Neural progenitor cell (in vitro differentiated cells): ENCODE measurements at regions not wholly inside any gene's neighbourhood (a gene's known extent, or its start where the extent isn't known, plus 50 kb on each side); places are given as distances from the start of the nearest gene placed in this dataset.

Experiments used
- DNase-seq: peaks from one replicate; pipeline ENCODE4 v3.0.0-alpha.2; 2016; ENCODE audit warnings: low spot score
- H2AFZ ChIP-seq: fragments of 200-600 bp; sonication (generic); replicated peaks from 2 replicates; pipeline ENCODE4 v1.6.1; 2016; ENCODE audit warnings: antibody characterized with exemption
- H3F3A ChIP-seq: fragments of 200-600 bp; sonication (generic); 2 replicates; pipeline ENCODE4 v1.6.1; 2016; ENCODE audit warnings: antibody characterized with exemption, low read depth
- H3K27ac ChIP-seq: fragments of 200-600 bp; sonication (generic); 2 replicates; pipeline ENCODE4 v1.5.1; 2016; ENCODE audit warnings: mild to moderate bottlenecking
- H3K27me3 ChIP-seq: fragments of 200-600 bp; sonication (generic); 2 replicates; pipeline ENCODE4 v1.6.1; 2016; ENCODE audit warnings: mild to moderate bottlenecking, moderate library complexity
- H3K36me3 ChIP-seq: fragments of 200-600 bp; sonication (generic); 2 replicates; pipeline ENCODE4 v1.5.1; 2016
- H3K4me1 ChIP-seq: fragments of 200-600 bp; sonication (generic); 2 replicates; pipeline ENCODE4 v1.6.1; 2016; ENCODE audit warnings: mixed run types
- H3K4me2 ChIP-seq: fragments of 200-600 bp; sonication (generic); 2 replicates; pipeline ENCODE4 v1.6.1; 2016
- H3K4me3 ChIP-seq: fragments of 200-600 bp; sonication (generic); 2 replicates; pipeline ENCODE4 v1.5.1; 2016
- H3K79me2 ChIP-seq: fragments of 200-600 bp; sonication (generic); 2 replicates; pipeline ENCODE4 v1.6.1; 2016; ENCODE audit warnings: low read depth
- H3K9ac ChIP-seq: fragments of 200-600 bp; sonication (generic); 2 replicates; pipeline ENCODE4 v1.6.1; 2016
- H3K9me3 ChIP-seq: fragments of 200-600 bp; sonication (generic); 2 replicates; pipeline ENCODE4 v1.5.1; 2016; ENCODE audit warnings: low read depth
- H4K20me1 ChIP-seq: fragments of 200-600 bp; sonication (generic); 2 replicates; pipeline ENCODE4 v1.6.1; 2016; ENCODE audit warnings: low read depth
- H3K27ac Mint-ChIP-seq: 3 replicates; pipeline ENCODE4 v1.8.0; 2021; ENCODE audit warnings: mixed read lengths
- H3K27me3 Mint-ChIP-seq: 2 replicates; pipeline ENCODE4 v1.8.0; 2022; ENCODE audit warnings: low read depth, mild to moderate bottlenecking, inconsistent platforms, moderate library complexity, mixed read lengths; ENCODE audit not compliant: insufficient read depth
- H3K36me3 Mint-ChIP-seq: 3 replicates; pipeline ENCODE4 v1.8.0; 2021; ENCODE audit warnings: mixed read lengths
- H3K4me1 Mint-ChIP-seq: 3 replicates; pipeline ENCODE4 v1.8.0; 2021; ENCODE audit warnings: mixed read lengths
- H3K4me3 Mint-ChIP-seq: 3 replicates; pipeline ENCODE4 v1.8.0; 2021; ENCODE audit warnings: mild to moderate bottlenecking, moderate library complexity, mixed read lengths
- H3K9me3 Mint-ChIP-seq: 3 replicates; pipeline ENCODE4 v1.8.0; 2020; ENCODE audit warnings: mixed read lengths
- EZH2 ChIP-seq: fragments of 200-600 bp; sonication (generic); IDR thresholded peaks from 2 replicates; pipeline ENCODE4 v1.6.1; 2017; ENCODE audit warnings: antibody characterized with exemption, mild to moderate bottlenecking, moderate library complexity
- EZH2phosphoT487 ChIP-seq: fragments of 200-600 bp; sonication (generic); IDR thresholded peaks from 2 replicates; pipeline ENCODE4 v1.6.1; 2017; ENCODE audit warnings: antibody characterized with exemption
- TF ChIP-seq, protein P1 (sequence below): fragments of 200-600 bp; sonication (generic); IDR thresholded peaks from 2 replicates; pipeline ENCODE4 v1.5.1; 2017; ENCODE audit warnings: antibody characterized with exemption, mild to moderate bottlenecking

DNA sequence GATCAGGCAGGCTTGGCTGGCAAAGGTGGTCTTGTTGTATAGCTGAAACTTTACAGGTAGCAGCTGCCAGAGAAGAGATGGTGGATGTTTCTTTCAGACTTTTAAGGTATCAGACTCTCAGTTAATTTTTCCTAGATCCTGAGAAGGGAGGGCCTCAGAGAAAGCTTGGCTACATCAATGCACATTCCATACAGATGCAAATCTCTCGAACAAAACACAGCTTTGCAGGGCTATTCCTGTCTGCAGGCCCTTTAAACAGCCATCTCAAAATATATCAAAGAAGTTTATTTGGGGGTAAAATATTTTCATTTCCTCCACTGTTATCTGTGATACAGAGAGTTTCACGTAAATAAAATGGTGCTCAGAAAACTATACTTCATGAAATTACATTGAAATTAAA lies 1584.4 kb downstream of the EFNA5 start:
- no peak overlapping the region for H3K27ac ChIP-seq
- peaks cover 33% of the 10 kb centered on the region for H3K4me1 ChIP-seq
- DNase-seq: peak; percentile 28
- Mint-ChIP-seq H3K4me3 (no peak overlapping the region), H3K9me3 (no peaks in the 10 kb centered on the region), H3K27me3 (no peaks in the 10 kb centered on the region), H3K27ac (peak overlapping the region; percentile 65), H3K36me3 (no peaks in the 10 kb centered on the region), H3K4me1 (peaks cover 22% of the 10 kb centered on the region)
- no peaks in the 10 kb centered on the region for H4K20me1 ChIP-seq
- H3K4me3 ChIP-seq: no peak overlapping the region
- TF ChIP-seq EZH2phosphoT487 (no peak), EZH2 (no peak)
- TF ChIP-seq, protein P1, sequence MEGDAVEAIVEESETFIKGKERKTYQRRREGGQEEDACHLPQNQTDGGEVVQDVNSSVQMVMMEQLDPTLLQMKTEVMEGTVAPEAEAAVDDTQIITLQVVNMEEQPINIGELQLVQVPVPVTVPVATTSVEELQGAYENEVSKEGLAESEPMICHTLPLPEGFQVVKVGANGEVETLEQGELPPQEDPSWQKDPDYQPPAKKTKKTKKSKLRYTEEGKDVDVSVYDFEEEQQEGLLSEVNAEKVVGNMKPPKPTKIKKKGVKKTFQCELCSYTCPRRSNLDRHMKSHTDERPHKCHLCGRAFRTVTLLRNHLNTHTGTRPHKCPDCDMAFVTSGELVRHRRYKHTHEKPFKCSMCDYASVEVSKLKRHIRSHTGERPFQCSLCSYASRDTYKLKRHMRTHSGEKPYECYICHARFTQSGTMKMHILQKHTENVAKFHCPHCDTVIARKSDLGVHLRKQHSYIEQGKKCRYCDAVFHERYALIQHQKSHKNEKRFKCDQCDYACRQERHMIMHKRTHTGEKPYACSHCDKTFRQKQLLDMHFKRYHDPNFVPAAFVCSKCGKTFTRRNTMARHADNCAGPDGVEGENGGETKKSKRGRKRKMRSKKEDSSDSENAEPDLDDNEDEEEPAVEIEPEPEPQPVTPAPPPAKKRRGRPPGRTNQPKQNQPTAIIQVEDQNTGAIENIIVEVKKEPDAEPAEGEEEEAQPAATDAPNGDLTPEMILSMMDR: no peak
- no peaks in the 10 kb centered on the region for H3K79me2 ChIP-seq
- H3K9me3 ChIP-seq: no peaks in the 10 kb centered on the region
- no peak overlapping the region for H3K9ac ChIP-seq
- H3K4me2 ChIP-seq: peak overlapping the region; percentile 59
- no peaks in the 10 kb centered on the region for H3K27me3 ChIP-seq
- no peaks in the 10 kb centered on the region for H3K36me3 ChIP-seq
- no peaks in the 10 kb centered on the region for H3F3A ChIP-seq
- peak overlapping the region; percentile 91 for H2AFZ ChIP-seq

DNA sequence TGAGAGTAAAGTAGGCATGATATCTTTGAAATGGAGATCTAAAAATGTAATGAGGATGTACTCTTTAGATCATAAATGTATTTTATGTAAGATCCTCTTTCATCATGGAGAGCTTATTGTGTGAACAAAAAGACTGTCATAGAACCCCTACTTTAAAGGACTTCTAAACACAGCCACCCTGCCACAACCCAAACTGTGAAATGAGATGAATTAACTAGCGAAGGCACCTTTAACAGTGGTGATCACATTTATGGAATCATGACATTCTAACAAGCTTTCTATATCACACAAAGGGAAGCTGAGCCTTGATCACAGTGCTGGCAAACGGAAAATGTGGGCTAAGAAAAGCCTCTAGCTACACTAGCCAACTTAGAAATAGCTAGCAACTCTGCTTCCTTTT lies 1585.2 kb downstream of the EFNA5 start:
- peak overlapping the region; percentile 59 for H3K4me2 ChIP-seq
- no peak for DNase-seq
- TF ChIP-seq EZH2 (no peak), EZH2phosphoT487 (no peak)
- TF ChIP-seq, protein P1: no peak
- H3F3A ChIP-seq: no peaks in the 10 kb centered on the region
- no peaks in the 10 kb centered on the region for H3K9me3 Mint-ChIP-seq
- H3K9me3 ChIP-seq: no peaks in the 10 kb centered on the region
- H4K20me1 ChIP-seq: no peaks in the 10 kb centered on the region
- H3K4me3 ChIP-seq: no peak overlapping the region
- H3K27me3 ChIP-seq: no peaks in the 10 kb centered on the region
- H2AFZ ChIP-seq: peak overlapping the region; percentile 91
- H3K9ac ChIP-seq: no peak overlapping the region
- no peak overlapping the region for H3K4me3 Mint-ChIP-seq
- no peaks in the 10 kb centered on the region for H3K36me3 Mint-ChIP-seq
- H3K27ac Mint-ChIP-seq: peak overlapping the region; percentile 65
- H3K27me3 Mint-ChIP-seq: no peaks in the 10 kb centered on the region
- H3K4me1 ChIP-seq: peaks cover 33% of the 10 kb centered on the region
- no peak overlapping the region for H3K27ac ChIP-seq
- H3K79me2 ChIP-seq: no peaks in the 10 kb centered on the region
- H3K4me1 Mint-ChIP-seq: peaks cover 22% of the 10 kb centered on the region
- no peaks in the 10 kb centered on the region for H3K36me3 ChIP-seq

DNA sequence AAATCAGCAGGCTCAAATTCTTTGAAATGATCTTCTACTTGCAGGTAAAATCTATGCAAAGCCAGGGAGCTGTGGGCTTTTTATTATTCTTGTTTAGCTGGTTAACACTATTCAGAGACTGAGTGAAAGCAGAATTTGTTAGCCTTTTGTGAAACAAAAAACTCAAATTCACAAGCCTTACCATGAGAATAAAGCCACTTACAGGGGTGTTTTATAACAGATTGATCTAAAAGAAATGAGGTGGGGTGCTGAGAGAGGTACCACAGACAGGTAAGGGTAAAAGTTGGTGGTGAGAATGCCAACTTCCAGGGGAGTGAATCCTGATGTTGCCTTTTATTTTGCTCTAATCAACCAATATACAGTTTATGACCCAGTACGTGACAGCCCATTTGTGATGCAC lies 1585.6 kb downstream of the EFNA5 start:
- H3K27ac ChIP-seq: no peak overlapping the region
- peaks cover 33% of the 10 kb centered on the region for H3K4me1 ChIP-seq
- DNase-seq: no peak
- H3K9ac ChIP-seq: no peak overlapping the region
- peaks cover 22% of the 10 kb centered on the region for H3K4me1 Mint-ChIP-seq
- H3K9me3 ChIP-seq: no peaks in the 10 kb centered on the region
- H3K36me3 ChIP-seq: no peaks in the 10 kb centered on the region
- H3K27me3 ChIP-seq: no peaks in the 10 kb centered on the region
- no peaks in the 10 kb centered on the region for H3F3A ChIP-seq
- no peak overlapping the region for H3K4me3 Mint-ChIP-seq
- H2AFZ ChIP-seq: peak overlapping the region; percentile 91
- H3K79me2 ChIP-seq: no peaks in the 10 kb centered on the region
- no peak overlapping the region for H3K4me3 ChIP-seq
- TF ChIP-seq, protein P1: no peak
- TF ChIP-seq EZH2 (no peak), EZH2phosphoT487 (no peak)
- no peak overlapping the region for H3K27ac Mint-ChIP-seq
- H3K4me2 ChIP-seq: peak overlapping the region; percentile 59
- H3K27me3 Mint-ChIP-seq: no peaks in the 10 kb centered on the region
- H3K9me3 Mint-ChIP-seq: no peaks in the 10 kb centered on the region
- H4K20me1 ChIP-seq: no peaks in the 10 kb centered on the region
- H3K36me3 Mint-ChIP-seq: no peaks in the 10 kb centered on the region
